Ascending aorta (tissue), 2 donors: ENCODE measurements at regions not wholly inside any gene's neighbourhood (a gene's known extent, or its start where the extent isn't known, plus 50 kb on each side); places are given as distances from the start of the nearest gene placed in this dataset.
"Not testable (repeated sequence)": the region's sequence is repeated elsewhere in the genome, so short reads cannot be mapped to it uniquely, and the experiment has no call there.

Experiments used
- DNase-seq, 2 donors: peaks; one replicate each; pipeline ENCODE4 v3.0.0-alpha.2; 2019; ENCODE audit warnings: low spot score in 2 of 2
- H3K27ac ChIP-seq, 2 donors: fragments of 200-600 bp; sonication (generic); one replicate each; pipeline ENCODE4 v1.5.1; 2016 to 2017; ENCODE audit warnings: mild to moderate bottlenecking in 1 of 2
- H3K27me3 ChIP-seq: fragments of 200-600 bp; sonication (generic); one replicate; pipeline ENCODE4 v1.5.1; 2017
- H3K36me3 ChIP-seq, 2 donors: fragments of 200-600 bp; sonication (generic); one replicate each; pipeline ENCODE4 v1.5.1; 2016
- H3K4me1 ChIP-seq, 2 donors: fragments of 200-600 bp; sonication (generic); one replicate each; pipeline ENCODE4 v1.5.1; 2016 to 2017; ENCODE audit warnings: mild to moderate bottlenecking in 1 of 2
- H3K4me3 ChIP-seq, 2 donors: fragments of 200-600 bp; sonication (generic); one replicate each; pipeline ENCODE4 v1.5.1; 2016 to 2017; ENCODE audit warnings: mild to moderate bottlenecking in 1 of 2
- H3K9me3 ChIP-seq, 2 donors: fragments of 200-600 bp; sonication (generic); one replicate each; pipeline ENCODE4 v1.5.1; 2016
- CTCF ChIP-seq, 3 experiments: fragments of 200-600 bp in 2 of 3; fragments of 450-650 bp in 1 of 3; sonication (generic) in 2 of 3; IDR thresholded peaks; one replicate each; pipeline ENCODE4 v1.5.1; 2016 to 2019; ENCODE audit warnings: antibody characterized with exemption in 3 of 3, mild to moderate bottlenecking in 1 of 3, moderate library complexity in 1 of 3
- intact Hi-C: fragments of 100-400 bp; cut with DNase I; formaldehyde crosslinking; loops from one replicate; pipeline ENCODE4 v1.15.1; 2023

GRCh38 chr9:25816439-25816838, 138.2 kb upstream of the TUSC1 start:
- intact Hi-C loops, result no loop called here

GRCh38 chr9:25814023-25814422, 135.8 kb upstream of the TUSC1 start:
- TF ChIP-seq CTCF (IDR thresholded peaks at IDR 0.05), result no peak
- no peaks in the 10 kb centered on the region for H3K4me1 ChIP-seq
- no peak overlapping the region for H3K4me3 ChIP-seq
- H3K27me3 ChIP-seq, result no peaks in the 10 kb centered on the region
- H3K36me3 ChIP-seq, result no peaks in the 10 kb centered on the region
- H3K9me3 ChIP-seq, result no peaks in the 10 kb centered on the region
- intact Hi-C loops, result no loop called here
- no peak overlapping the region for H3K27ac ChIP-seq
- DNase-seq, result no peak

More at GRCh38 chr9:25816439-25816838, 138.2 kb upstream of the TUSC1 start:
- Histone ChIP-seq H3K27me3 (no peaks in the 10 kb centered on the region), H3K27ac (no peak overlapping the region), H3K4me1 (no peaks in the 10 kb centered on the region), H3K9me3 (no peaks in the 10 kb centered on the region), H3K36me3 (no peaks in the 10 kb centered on the region), H3K4me3 (no peak overlapping the region)
- TF ChIP-seq CTCF (IDR thresholded peaks at IDR 0.05), result no peak
- no peak for DNase-seq

- Histone ChIP-seq H3K36me3 (no peaks in the 10 kb centered on the region), H3K27ac (no peak overlapping the region), H3K4me3 (no peak overlapping the region), H3K4me1 (no peaks in the 10 kb centered on the region), H3K27me3 (no peaks in the 10 kb centered on the region), H3K9me3 (no peaks in the 10 kb centered on the region)
- TF ChIP-seq CTCF (IDR thresholded peaks at IDR 0.05), result no peak
- intact Hi-C loops, result no loop called here
- no peak for DNase-seq
Measured at GRCh38 chr9:25813478-25813877, 135.2 kb upstream of the TUSC1 start.

DNA sequence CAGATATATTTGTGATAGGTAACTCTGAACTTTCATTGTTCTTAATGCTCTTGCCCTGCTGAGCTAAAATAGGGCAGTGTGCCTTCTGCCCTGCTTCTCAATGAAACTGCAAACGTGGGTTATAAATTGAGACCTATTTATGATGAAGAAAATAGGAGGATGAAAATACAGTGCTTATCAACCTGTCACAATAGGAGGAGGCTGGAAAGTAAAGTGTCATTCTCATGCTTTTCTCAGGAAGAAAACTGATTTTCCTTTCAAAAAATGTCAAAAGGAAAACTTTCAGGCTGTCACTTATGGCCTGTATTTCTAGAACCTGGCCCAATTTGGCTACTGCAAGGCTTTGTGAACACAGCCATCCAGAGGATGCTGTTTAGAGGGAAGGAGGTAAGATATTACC, 130.3 kb upstream of the TUSC1 start:
- Histone ChIP-seq H3K27me3 (no peaks in the 10 kb centered on the region), H3K36me3 (no peaks in the 10 kb centered on the region), H3K9me3 (no peaks in the 10 kb centered on the region), H3K4me3 (no peak overlapping the region), H3K27ac (no peak overlapping the region), H3K4me1 (no peaks in the 10 kb centered on the region)
- no peak for DNase-seq
- no peak for TF ChIP-seq CTCF (IDR thresholded peaks at IDR 0.05)
- intact Hi-C loops, result no loop called here

DNA sequence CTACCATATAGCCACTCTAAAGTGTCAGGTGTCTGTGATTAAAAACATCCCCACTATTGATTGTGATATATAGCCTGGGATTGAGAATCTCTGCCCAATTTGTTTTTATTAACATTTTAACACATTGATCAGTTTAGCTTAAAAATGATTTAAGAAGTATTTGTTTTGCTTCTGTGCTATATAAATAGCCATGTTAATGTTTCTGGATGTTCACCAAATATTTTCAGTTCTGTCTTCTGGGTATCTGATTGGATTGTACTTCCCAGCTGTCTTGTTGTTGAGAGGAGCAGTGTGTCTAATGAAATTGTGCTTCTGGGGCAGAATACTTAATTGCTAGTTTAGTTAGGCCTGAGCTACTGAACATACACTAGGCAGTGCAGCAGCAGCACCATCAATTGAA, 126.6 kb upstream of the TUSC1 start:
- Histone ChIP-seq H3K4me1 (no peaks in the 10 kb centered on the region), H3K4me3 (no peak overlapping the region), H3K9me3 (no peaks in the 10 kb centered on the region), H3K27me3 (no peaks in the 10 kb centered on the region), H3K27ac (no peak overlapping the region), H3K36me3 (no peaks in the 10 kb centered on the region)
- no peak for TF ChIP-seq CTCF (IDR thresholded peaks at IDR 0.05)
- no peak for DNase-seq
- intact Hi-C loops, result no loop called here

DNA sequence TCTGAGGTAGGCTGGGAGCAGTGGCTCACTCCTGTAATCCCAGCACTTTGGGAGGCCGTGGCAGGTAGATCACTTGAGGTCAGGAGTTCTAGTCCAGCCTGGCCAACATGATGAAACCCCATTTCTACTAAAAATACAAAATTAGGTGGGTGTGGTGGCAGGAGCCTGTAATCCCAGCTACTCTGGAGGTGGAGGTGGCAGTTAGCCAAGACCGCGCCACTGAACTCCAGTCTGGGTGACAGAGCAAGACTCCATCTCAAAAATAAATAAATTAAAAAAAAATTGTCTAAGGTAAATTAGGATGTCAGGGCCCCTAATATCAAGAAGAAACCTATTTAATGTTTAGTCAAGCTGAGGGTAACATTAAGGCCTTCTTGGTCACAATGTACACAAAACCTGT, 123.7 kb upstream of the TUSC1 start:
- intact Hi-C loops, result not testable (repeated sequence)

More for the DNA sequence above, 123.7 kb upstream of the TUSC1 start:
- H3K27me3 ChIP-seq, H3K27ac ChIP-seq, DNase-seq, H3K36me3 ChIP-seq, H3K4me3 ChIP-seq, H3K9me3 ChIP-seq, H3K4me1 ChIP-seq: not testable (repeated sequence)
